HepG2 (cell line): ENCODE measurements at regions not wholly inside any gene's neighbourhood (a gene's known extent, or its start where the extent isn't known, plus 50 kb on each side); places are given as distances from the start of the nearest gene placed in this dataset.

ENCODE experiments used
- ARID4A ChIP-seq: sonication (generic); formaldehyde crosslinking; IDR thresholded peaks from 2 replicates; pipeline ENCODE4 v1.5.0; 2020; ENCODE audit warnings: mild to moderate bottlenecking, missing genetic modification reagents, borderline replicate concordance
- CTCF ChIP-seq: sonication (generic); formaldehyde crosslinking; IDR thresholded peaks from 2 replicates; pipeline ENCODE4 v1.5.0; 2020; ENCODE audit warnings: mild to moderate bottlenecking, missing genetic modification reagents, moderate library complexity
- ETS1 ChIP-seq: sonication (generic); formaldehyde crosslinking; IDR thresholded peaks from 2 replicates; pipeline ENCODE4 v1.4.0; 2020; ENCODE audit warnings: missing genetic modification reagents
- GTF2F1 ChIP-seq: fragments of 150-350 bp; IDR thresholded peaks from 2 replicates; pipeline ENCODE4 v1.6.1; 2014; ENCODE audit warnings: low read length
- IRF1 ChIP-seq: sonication (generic); formaldehyde crosslinking; IDR thresholded peaks from 2 replicates; pipeline ENCODE4 v1.4.0; 2020; ENCODE audit warnings: low read depth, mild to moderate bottlenecking, missing genetic modification reagents
- PITX1 ChIP-seq: sonication (generic); formaldehyde crosslinking; IDR thresholded peaks from 2 replicates; pipeline ENCODE4 v1.5.1; 2020; ENCODE audit warnings: mild to moderate bottlenecking, missing genetic modification reagents
- POGK ChIP-seq: sonication (generic); formaldehyde crosslinking; conservative IDR thresholded peaks from 2 replicates; pipeline ENCODE4 v1.8.0; 2022; ENCODE audit warnings: mild to moderate bottlenecking, moderate library complexity, missing genetic modification reagents
- SMAD3 ChIP-seq: sonication (generic); formaldehyde crosslinking; IDR thresholded peaks from 2 replicates; pipeline ENCODE4 v1.4.0; 2020; ENCODE audit warnings: missing genetic modification reagents
- ZBTB2 ChIP-seq: sonication (generic); formaldehyde crosslinking; IDR thresholded peaks from 2 replicates; pipeline ENCODE4 v1.8.0; 2022; ENCODE audit warnings: low read depth, missing genetic modification reagents
- ZFP36 ChIP-seq: fragments of 150-350 bp; IDR thresholded peaks from 2 replicates; pipeline ENCODE4 v1.6.1; 2018; ENCODE audit warnings: borderline replicate concordance, low read length, low read depth; ENCODE audit not compliant: partially characterized antibody
- ZNF180 ChIP-seq: sonication (generic); formaldehyde crosslinking; IDR thresholded peaks from 2 replicates; pipeline ENCODE4 v1.4.0; 2020; ENCODE audit warnings: low read depth, missing genetic modification reagents, borderline replicate concordance

- no peak for TF ChIP-seq POGK (CRISPR knock-in tag)
- no peak for TF ChIP-seq SMAD3 (CRISPR knock-in tag)
- no peak for TF ChIP-seq PITX1 (CRISPR knock-in tag)
- no peak for TF ChIP-seq ZNF180
- TF ChIP-seq ETS1 (CRISPR knock-in tag): no peak
- TF ChIP-seq IRF1 (CRISPR knock-in tag): no peak
- TF ChIP-seq CTCF (CRISPR knock-in tag): no peak
- TF ChIP-seq ARID4A (CRISPR knock-in tag): no peak
- TF ChIP-seq ZFP36: no peak
- TF ChIP-seq GTF2F1: no peak
- no peak for TF ChIP-seq ZBTB2 (CRISPR knock-in tag)
These were observed 1375.0 kb upstream of the NUDT12 start for GRCh38 chr5:104937598-104937997.
